ENCODE measurements at regions not wholly inside any gene's neighbourhood (a gene's known extent, or its start where the extent isn't known, plus 50 kb on each side); places are given as distances from the start of the nearest gene placed in this dataset.
A peak's percentile ranks its signal among the peaks of the same experiment; 100 is the strongest.
"Not testable (repeated sequence)": the region's sequence is repeated elsewhere in the genome, so short reads cannot be mapped to it uniquely, and the experiment has no call there.

GRCh38 chr9:81741103-81741502, 51.8 kb upstream of the TLE1 start:
- no peak for DNase-seq (ENCODE audit: low read depth)

GRCh38 chr9:81748091-81748490, 58.7 kb upstream of the TLE1 start:
- DNase-seq (ENCODE audit: low read depth), result no peak

- no peak for DNase-seq (ENCODE audit: low read depth)
Measured at GRCh38 chr9:81753436-81753835, 64.1 kb upstream of the TLE1 start.

GRCh38 chr9:81754245-81754644, 64.9 kb upstream of the TLE1 start:
- DNase-seq (ENCODE audit: low read depth), result no peak

- no peak for DNase-seq (ENCODE audit: low read depth)
Measured at GRCh38 chr9:81755721-81756120, 66.4 kb upstream of the TLE1 start.

- DNase-seq (ENCODE audit: low read depth), result no peak
Measured at GRCh38 chr9:81756561-81756960, 67.2 kb upstream of the TLE1 start.

- no peak for DNase-seq (ENCODE audit: low read depth)
Measured at GRCh38 chr9:81758123-81758797, 68.9 kb upstream of the TLE1 start.

GRCh38 chr9:81759680-81760215, 70.4 kb upstream of the TLE1 start:
- DNase-seq (ENCODE audit: low read depth), result no peak

GRCh38 chr9:81767921-81768320, 78.6 kb upstream of the TLE1 start:
- DNase-seq (ENCODE audit: low read depth), result no peak

- DNase-seq (ENCODE audit: low read depth), result peak; percentile 5
Measured at GRCh38 chr9:81771571-81771970, 82.2 kb upstream of the TLE1 start.

GRCh38 chr9:81772144-81772543, 82.8 kb upstream of the TLE1 start:
- DNase-seq (ENCODE audit: low read depth), result peak; percentile 4

- no peak for DNase-seq (ENCODE audit: low read depth)
Measured at GRCh38 chr9:81776390-81776789, 87.0 kb upstream of the TLE1 start.

- no peak for DNase-seq (ENCODE audit: low read depth)
Measured at GRCh38 chr9:81776834-81777233, 87.5 kb upstream of the TLE1 start.

GRCh38 chr9:81777482-81777881, 88.1 kb upstream of the TLE1 start:
- no peak for DNase-seq (ENCODE audit: low read depth)

- no peak for DNase-seq (ENCODE audit: low read depth)
Measured at GRCh38 chr9:81782313-81782995, 93.1 kb upstream of the TLE1 start.

- DNase-seq (ENCODE audit: low read depth), result peak; percentile 29
Measured at GRCh38 chr9:81787747-81788632, 98.6 kb upstream of the TLE1 start.

GRCh38 chr9:81789721-81790120, 100.4 kb upstream of the TLE1 start:
- no peak for DNase-seq (ENCODE audit: low read depth)

- no peak for DNase-seq (ENCODE audit: low read depth)
Measured at GRCh38 chr9:81790166-81790565, 100.8 kb upstream of the TLE1 start.

GRCh38 chr9:81791076-81791475, 101.7 kb upstream of the TLE1 start:
- DNase-seq (ENCODE audit: low read depth), result no peak

- DNase-seq (ENCODE audit: low read depth), result no peak
Measured at GRCh38 chr9:81798606-81799005, 109.3 kb upstream of the TLE1 start.

GRCh38 chr9:81801190-81801589, 111.8 kb upstream of the TLE1 start:
- no peak for DNase-seq (ENCODE audit: low read depth)

GRCh38 chr9:81804306-81804705, 115.0 kb upstream of the TLE1 start:
- no peak for DNase-seq (ENCODE audit: low read depth)

- not testable (repeated sequence) for DNase-seq (ENCODE audit: low read depth)
Measured at GRCh38 chr9:81811688-81812087, 116.5 kb upstream of the SPATA31D4 start.
